Smooth muscle cell (in vitro differentiated cells): ENCODE measurements at regions not wholly inside any gene's neighbourhood (a gene's known extent, or its start where the extent isn't known, plus 50 kb on each side); places are given as distances from the start of the nearest gene placed in this dataset.

ENCODE experiments used
- DNase-seq: peaks from one replicate; lab custom pipeline; 2025; ENCODE audit not compliant: unreplicated experiment; lab: John Stamatoyannopoulos, UW
- H2AFZ ChIP-seq: fragments of 200-600 bp; sonication (generic); 2 replicates; pipeline ENCODE4 v1.6.0; 2016; ENCODE audit warnings: antibody characterized with exemption, low read depth, mild to moderate bottlenecking
- H3F3A ChIP-seq: fragments of 200-600 bp; sonication (generic); 2 replicates; pipeline ENCODE4 v1.6.0; 2017; ENCODE audit warnings: antibody characterized with exemption, low read depth
- H3K27ac ChIP-seq: fragments of 200-600 bp; sonication (generic); 2 replicates; pipeline ENCODE4 v1.5.1; 2016; ENCODE audit warnings: low read depth, mild to moderate bottlenecking
- H3K27me3 ChIP-seq: fragments of 200-600 bp; sonication (generic); 2 replicates; pipeline ENCODE4 v1.6.1; 2016; ENCODE audit warnings: low read depth, mild to moderate bottlenecking
- H3K36me3 ChIP-seq: fragments of 200-600 bp; sonication (generic); 2 replicates; pipeline ENCODE4 v1.5.1; 2016; ENCODE audit warnings: low read depth
- H3K4me1 ChIP-seq: fragments of 200-600 bp; sonication (generic); 2 replicates; pipeline ENCODE4 v1.5.1; 2016; ENCODE audit warnings: low read depth
- H3K4me2 ChIP-seq: fragments of 200-600 bp; sonication (generic); 2 replicates; pipeline ENCODE4 v1.6.0; 2016; ENCODE audit warnings: mild to moderate bottlenecking
- H3K4me3 ChIP-seq: fragments of 200-600 bp; sonication (generic); 2 replicates; pipeline ENCODE4 v1.5.1; 2016; ENCODE audit warnings: mild to moderate bottlenecking
- H3K79me2 ChIP-seq: fragments of 200-600 bp; sonication (generic); 2 replicates; pipeline ENCODE4 v1.6.0; 2016; ENCODE audit warnings: low read depth, mild to moderate bottlenecking
- H3K9ac ChIP-seq: fragments of 200-600 bp; sonication (generic); 2 replicates; pipeline ENCODE4 v1.6.0; 2016; ENCODE audit warnings: low read depth
- H3K9me3 ChIP-seq: fragments of 200-600 bp; sonication (generic); replicated peaks from 2 replicates; pipeline ENCODE4 v1.5.1; 2016; ENCODE audit warnings: low read depth
- H4K20me1 ChIP-seq: fragments of 200-600 bp; sonication (generic); 2 replicates; pipeline ENCODE4 v1.6.0; 2016; ENCODE audit warnings: low read depth
- CTCF ChIP-seq: fragments of 200-600 bp; sonication (generic); IDR thresholded peaks from 2 replicates; pipeline ENCODE4 v1.5.1; 2017; ENCODE audit warnings: borderline replicate concordance, mild to moderate bottlenecking, antibody characterized with exemption; ENCODE audit not compliant: insufficient read depth, poor library complexity, severe bottlenecking
- WGBS: methylation state at CpG from one replicate; pipeline ENCODE4 v1.1.7; 2016; ENCODE audit warnings: low lambda C conversion rate; 5-methylcytosine and 5-hydroxymethylcytosine counted together

- H3K27ac ChIP-seq: no peak overlapping the region
- H3K4me3 ChIP-seq: no peak overlapping the region
- 74% methylated on average over 5 of the region's 5 CpGs for WGBS
These were observed 189.0 kb downstream of the GALNT1 start for GRCh38 chr18:35770376-35771014.

GRCh38 chr18:35771172-35771571, 189.6 kb downstream of the GALNT1 start:
- Histone ChIP-seq H3K27me3 (no peaks in the 10 kb centered on the region), H3F3A (no peaks in the 10 kb centered on the region), H3K36me3 (no peaks in the 10 kb centered on the region), H4K20me1 (no peaks in the 10 kb centered on the region), H3K4me3 (no peak overlapping the region), H3K9me3 (no peaks in the 10 kb centered on the region), H3K9ac (no peak overlapping the region), H3K79me2 (no peaks in the 10 kb centered on the region), H2AFZ (no peak overlapping the region), H3K4me1 (no peaks in the 10 kb centered on the region), H3K27ac (no peak overlapping the region), H3K4me2 (no peak overlapping the region)
- DNase-seq: no peak
- 88% methylated on average over 4 of the region's 4 CpGs for WGBS
- no peak for TF ChIP-seq CTCF

More at GRCh38 chr18:35770376-35771014, 189.0 kb downstream of the GALNT1 start:
- Histone ChIP-seq H3K4me1 (no peaks in the 10 kb centered on the region), H2AFZ (no peak overlapping the region), H4K20me1 (no peaks in the 10 kb centered on the region), H3K79me2 (no peaks in the 10 kb centered on the region), H3K9me3 (no peaks in the 10 kb centered on the region), H3F3A (no peaks in the 10 kb centered on the region), H3K4me2 (no peak overlapping the region), H3K36me3 (no peaks in the 10 kb centered on the region), H3K9ac (no peak overlapping the region), H3K27me3 (no peaks in the 10 kb centered on the region)
- no peak for TF ChIP-seq CTCF
- no peak for DNase-seq

- Histone ChIP-seq H3K27me3 (no peaks in the 10 kb centered on the region), H2AFZ (no peak overlapping the region), H3K9me3 (no peaks in the 10 kb centered on the region), H3K36me3 (no peaks in the 10 kb centered on the region), H3K4me2 (no peak overlapping the region), H4K20me1 (no peaks in the 10 kb centered on the region), H3K9ac (no peak overlapping the region), H3K4me1 (no peaks in the 10 kb centered on the region), H3K79me2 (no peaks in the 10 kb centered on the region), H3F3A (no peaks in the 10 kb centered on the region), H3K27ac (no peak overlapping the region), H3K4me3 (no peak overlapping the region)
- TF ChIP-seq CTCF: no peak
- no peak for DNase-seq
- WGBS: 55% methylated on average over 2 of the region's 2 CpGs
These were observed 194.3 kb downstream of the GALNT1 start for GRCh38 chr18:35775887-35776286.

- Histone ChIP-seq H2AFZ (no peak overlapping the region), H3F3A (no peaks in the 10 kb centered on the region), H4K20me1 (no peaks in the 10 kb centered on the region), H3K4me2 (no peak overlapping the region), H3K27ac (no peak overlapping the region), H3K4me3 (no peak overlapping the region), H3K9ac (no peak overlapping the region), H3K9me3 (no peaks in the 10 kb centered on the region), H3K4me1 (no peaks in the 10 kb centered on the region), H3K79me2 (no peaks in the 10 kb centered on the region), H3K27me3 (no peaks in the 10 kb centered on the region), H3K36me3 (no peaks in the 10 kb centered on the region)
- no peak for TF ChIP-seq CTCF
- DNase-seq: no peak
- WGBS: 100% methylated on average over 2 of the region's 2 CpGs
These were observed 194.9 kb downstream of the GALNT1 start for GRCh38 chr18:35776473-35776872.
